BLaER1 treated with 17β-estradiol and CSF1 and Interleukin-3, amounts not matched to agents 10 nM and 100 nM (cell line): ENCODE measurements at regions not wholly inside any gene's neighbourhood (a gene's known extent, or its start where the extent isn't known, plus 50 kb on each side); places are given as distances from the start of the nearest gene placed in this dataset.
"Not testable (repeated sequence)": the region's sequence is repeated elsewhere in the genome, so short reads cannot be mapped to it uniquely, and the experiment has no call there.

Source experiments
- H3K27ac ChIP-seq, 11 experiments: shearing (Covaris generic); formaldehyde crosslinking; 2 replicates each; pipeline ENCODE4 v1.8.1; 2022
- H3K27me3 ChIP-seq, 11 experiments: shearing (Covaris generic); formaldehyde crosslinking; 2 replicates each; pipeline ENCODE4 v1.8.1; 2022
- H3K36me3 ChIP-seq, 11 experiments: shearing (Covaris generic); formaldehyde crosslinking; 2 replicates each; pipeline ENCODE4 v1.8.1; 2022
- H3K4me1 ChIP-seq, 10 experiments: shearing (Covaris generic); formaldehyde crosslinking; 2 replicates each; pipeline ENCODE4 v1.8.1; 2022
- H3K4me2 ChIP-seq, 11 experiments: shearing (Covaris generic); formaldehyde crosslinking; 2 replicates each; pipeline ENCODE4 v1.8.1; 2022
- H3K4me3 ChIP-seq, 10 experiments: shearing (Covaris generic); formaldehyde crosslinking; 2 replicates each; pipeline ENCODE4 v1.8.1; 2022
- H3K9ac ChIP-seq, 11 experiments: shearing (Covaris generic); formaldehyde crosslinking; 2 replicates each; pipeline ENCODE4 v1.8.1; 2022
- H3K9me3 ChIP-seq, 11 experiments: shearing (Covaris generic); formaldehyde crosslinking; replicated peaks in 1 of 11; 2 replicates each; pipeline ENCODE4 v1.8.1; 2022
- H4K20me1 ChIP-seq, 11 experiments: shearing (Covaris generic); formaldehyde crosslinking; 2 replicates each; pipeline ENCODE4 v1.8.1; 2022
- Cebpa-rat ChIP-seq, 11 experiments: shearing (Covaris generic); IDR thresholded peaks; 2 replicates each; pipeline ENCODE4 v1.8.1; 2022

- no peak overlapping the region for H3K27ac ChIP-seq
- H3K4me3 ChIP-seq: no peak overlapping the region
- no peaks in the 10 kb centered on the region for H4K20me1 ChIP-seq
- no peaks in the 10 kb centered on the region for H3K27me3 ChIP-seq
- H3K4me1 ChIP-seq: no peaks in the 10 kb centered on the region
- no peak for TF ChIP-seq Cebpa-rat (IDR thresholded peaks at IDR 0.05)
- H3K9ac ChIP-seq: no peak overlapping the region
- H3K36me3 ChIP-seq: no peaks in the 10 kb centered on the region
- H3K4me2 ChIP-seq: no peak overlapping the region
- peaks cover 0 to 4% (median 0%) of the 10 kb centered on the region in 11 experiments; a peak in 2 of 22 replicates for H3K9me3 ChIP-seq
Observed at GRCh38 chr6:48977573-48977972, 485.5 kb downstream of the MMUT start.

GRCh38 chr6:48973491-48973890 is 489.6 kb downstream of the MMUT start:
- no peak for TF ChIP-seq Cebpa-rat (IDR thresholded peaks at IDR 0.05)
- H3K9me3 ChIP-seq: no peaks in the 10 kb centered on the region
- no peak overlapping the region for H3K4me2 ChIP-seq
- no peak overlapping the region for H3K9ac ChIP-seq
- no peak overlapping the region for H3K4me3 ChIP-seq
- H3K27me3 ChIP-seq: no peaks in the 10 kb centered on the region
- H3K27ac ChIP-seq: no peak overlapping the region
- no peaks in the 10 kb centered on the region for H3K4me1 ChIP-seq
- H4K20me1 ChIP-seq: no peaks in the 10 kb centered on the region
- no peaks in the 10 kb centered on the region for H3K36me3 ChIP-seq

- H3K4me3 ChIP-seq: no peak overlapping the region
- no peaks in the 10 kb centered on the region for H3K4me1 ChIP-seq
- no peak overlapping the region for H3K27ac ChIP-seq
- no peaks in the 10 kb centered on the region for H3K27me3 ChIP-seq
- no peaks in the 10 kb centered on the region for H3K36me3 ChIP-seq
- TF ChIP-seq Cebpa-rat (IDR thresholded peaks at IDR 0.05): no peak
- no peaks in the 10 kb centered on the region for H4K20me1 ChIP-seq
- H3K4me2 ChIP-seq: no peak overlapping the region
- no peak overlapping the region for H3K9ac ChIP-seq
- H3K9me3 ChIP-seq: no peaks in the 10 kb centered on the region
Observed at GRCh38 chr6:48961781-48962415, 501.2 kb downstream of the MMUT start.

GRCh38 chr6:48959251-48960060 is 503.6 kb downstream of the MMUT start:
- TF ChIP-seq Cebpa-rat (IDR thresholded peaks at IDR 0.05): no peak
- H3K4me3 ChIP-seq: no peak overlapping the region
- H4K20me1 ChIP-seq: no peaks in the 10 kb centered on the region
- H3K36me3 ChIP-seq: no peaks in the 10 kb centered on the region
- H3K4me1 ChIP-seq: no peaks in the 10 kb centered on the region
- no peak overlapping the region for H3K4me2 ChIP-seq
- no peaks in the 10 kb centered on the region for H3K9me3 ChIP-seq
- no peak overlapping the region for H3K9ac ChIP-seq
- no peaks in the 10 kb centered on the region for H3K27me3 ChIP-seq
- no peak overlapping the region for H3K27ac ChIP-seq

GRCh38 chr6:48957781-48958180 is 505.3 kb downstream of the MMUT start:
- Histone ChIP-seq H3K4me3 (no peak overlapping the region), H3K27ac (no peak overlapping the region), H3K4me2 (no peak overlapping the region), H3K27me3 (no peaks in the 10 kb centered on the region), H4K20me1 (no peaks in the 10 kb centered on the region), H3K9me3 (no peaks in the 10 kb centered on the region), H3K4me1 (no peaks in the 10 kb centered on the region), H3K36me3 (no peaks in the 10 kb centered on the region), H3K9ac (no peak overlapping the region)
- TF ChIP-seq Cebpa-rat (IDR thresholded peaks at IDR 0.05): no peak

- H3K27ac ChIP-seq: no peak overlapping the region
- no peaks in the 10 kb centered on the region for H4K20me1 ChIP-seq
- H3K9ac ChIP-seq: no peak overlapping the region
- no peaks in the 10 kb centered on the region for H3K27me3 ChIP-seq
- H3K36me3 ChIP-seq: no peaks in the 10 kb centered on the region
- H3K9me3 ChIP-seq: no peaks in the 10 kb centered on the region
- no peak overlapping the region for H3K4me3 ChIP-seq
- no peak overlapping the region for H3K4me2 ChIP-seq
- no peaks in the 10 kb centered on the region for H3K4me1 ChIP-seq
- no peak for TF ChIP-seq Cebpa-rat (IDR thresholded peaks at IDR 0.05)
Observed at GRCh38 chr6:48951917-48952316, 511.1 kb downstream of the MMUT start.

GRCh38 chr6:48944276-48944675 is 518.8 kb downstream of the MMUT start:
- not testable (repeated sequence) for H3K4me1 ChIP-seq, H3K9me3 ChIP-seq, H3K9ac ChIP-seq, H3K36me3 ChIP-seq, H4K20me1 ChIP-seq, H3K27ac ChIP-seq, H3K27me3 ChIP-seq, H3K4me2 ChIP-seq, H3K4me3 ChIP-seq

GRCh38 chr6:48933136-48933535 is 529.9 kb downstream of the MMUT start:
- Histone ChIP-seq H3K9ac (no peak overlapping the region), H3K27ac (no peak overlapping the region), H4K20me1 (no peaks in the 10 kb centered on the region), H3K4me1 (no peaks in the 10 kb centered on the region), H3K36me3 (no peaks in the 10 kb centered on the region), H3K27me3 (no peaks in the 10 kb centered on the region), H3K4me2 (no peak overlapping the region), H3K9me3 (peaks cover 0 to 9% (median 4%) of the 10 kb centered on the region in 11 experiments; a peak in 4 of 22 replicates), H3K4me3 (no peak overlapping the region)
- TF ChIP-seq Cebpa-rat (IDR thresholded peaks at IDR 0.05): no peak

- H3K4me2 ChIP-seq: no peak overlapping the region
- H3K36me3 ChIP-seq: no peaks in the 10 kb centered on the region
- no peaks in the 10 kb centered on the region for H3K4me1 ChIP-seq
- no peaks in the 10 kb centered on the region for H3K27me3 ChIP-seq
- H3K9me3 ChIP-seq: no peaks in the 10 kb centered on the region
- no peak overlapping the region for H3K9ac ChIP-seq
- no peak for TF ChIP-seq Cebpa-rat (IDR thresholded peaks at IDR 0.05)
- H3K27ac ChIP-seq: no peak overlapping the region
- H3K4me3 ChIP-seq: no peak overlapping the region
- no peaks in the 10 kb centered on the region for H4K20me1 ChIP-seq
Observed at GRCh38 chr6:48928937-48929336, 534.1 kb downstream of the MMUT start.

GRCh38 chr6:48922837-48923236 is 540.2 kb downstream of the MMUT start:
- Histone ChIP-seq H3K27me3 (no peaks in the 10 kb centered on the region), H3K27ac (no peak overlapping the region), H4K20me1 (no peaks in the 10 kb centered on the region), H3K4me2 (no peak overlapping the region), H3K4me1 (no peaks in the 10 kb centered on the region), H3K9ac (no peak overlapping the region), H3K9me3 (no peaks in the 10 kb centered on the region), H3K36me3 (no peaks in the 10 kb centered on the region), H3K4me3 (no peak overlapping the region)
- TF ChIP-seq Cebpa-rat (IDR thresholded peaks at IDR 0.05): no peak
